ENCODE measurements at regions not wholly inside any gene's neighbourhood (a gene's known extent, or its start where the extent isn't known, plus 50 kb on each side); places are given as distances from the start of the nearest gene placed in this dataset.

DNA sequence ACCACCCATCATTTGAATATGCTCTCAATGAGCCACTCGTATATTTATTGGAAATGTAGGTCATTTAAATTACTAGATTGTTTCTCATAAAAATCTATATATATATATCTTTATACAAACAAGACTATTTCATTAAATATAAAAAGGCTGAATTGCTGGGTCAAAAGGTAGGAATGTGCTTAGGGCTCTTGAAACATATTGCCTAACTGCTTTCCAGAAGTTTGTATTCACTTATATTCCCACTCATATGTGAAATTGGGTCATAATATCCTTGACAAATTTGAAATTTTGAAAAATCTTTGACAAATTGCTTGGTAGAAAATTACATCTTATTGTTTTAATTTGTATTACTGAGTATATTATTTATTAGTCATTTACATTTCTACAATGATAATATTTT, 999.8 kb upstream of the CDH2 start:
- Histone ChIP-seq H3K79me1 (ENCODE audit: low read depth, low read length) (no peaks in the 10 kb centered on the region), H3K79me2 (ENCODE audit: control insufficient read depth in 1 of 2, insufficient read depth in 2 of 2, low read length in 2 of 2) (no peaks in the 10 kb centered on the region), H3K9ac (replicated peaks in 1 of 4; ENCODE audit: extremely low read depth in 1 of 4, low read depth in 3 of 4, low read length in 3 of 4) (no peak overlapping the region), H3K27ac (ENCODE audit: low read depth, low read length) (no peak overlapping the region), H4K91ac (replicated peaks; ENCODE audit: insufficient read length, low read length) (no peak overlapping the region), H3K23ac (ENCODE audit: insufficient read length) (no peak overlapping the region), H3K23me2 (ENCODE audit: low read depth, low read length) (no peaks in the 10 kb centered on the region), H2AFZ (ENCODE audit: low read length) (no peak overlapping the region), H3K56ac (replicated peaks; ENCODE audit: insufficient read length, low read depth, low read length) (no peak overlapping the region), H2BK15ac (ENCODE audit: low read length) (no peak overlapping the region), H3K9me3 (ENCODE audit: insufficient read depth in 2 of 2, low read depth in 1 of 2, low read length in 1 of 2) (no peaks in the 10 kb centered on the region), H2BK5ac (ENCODE audit: low read depth, low read length) (no peak overlapping the region), H3K4me2 (ENCODE audit: insufficient read depth in 1 of 2, low read depth in 2 of 2, low read length in 2 of 2) (no peak overlapping the region), H2BK120ac (replicated peaks; ENCODE audit: low read depth, low read length) (no peak overlapping the region), H3K4ac (replicated peaks; ENCODE audit: insufficient read length, low read depth, low read length) (no peak overlapping the region), H2BK12ac (ENCODE audit: low read depth, low read length) (no peak overlapping the region), H3K18ac (ENCODE audit: extremely low read depth, low read length) (no peak overlapping the region), H3K4me1 (replicated peaks in 1 of 4; ENCODE audit: control insufficient read depth in 3 of 4, insufficient read depth in 4 of 4, low read length in 3 of 4) (no peaks in the 10 kb centered on the region), H2AK5ac (ENCODE audit: low read depth, low read length) (no peak overlapping the region), H3K27me3 (replicated peaks in 1 of 4; ENCODE audit: control insufficient read depth in 3 of 4, extremely low read depth in 1 of 4, insufficient read depth in 3 of 4, low read length in 3 of 4) (no peaks in the 10 kb centered on the region), H4K5ac (ENCODE audit: insufficient read length, low read depth, low read length) (no peak overlapping the region), H3K36me3 (ENCODE audit: control insufficient read depth in 2 of 4, insufficient read depth in 4 of 4, low read length in 3 of 4) (no peaks in the 10 kb centered on the region), H2BK20ac (ENCODE audit: low read length) (no peak overlapping the region), H3K14ac (ENCODE audit: insufficient read length) (no peak overlapping the region), H3K4me3 (ENCODE audit: extremely low read depth in 1 of 4, insufficient read depth in 2 of 4, low read depth in 3 of 4, low read length in 4 of 4) (no peak overlapping the region), H4K8ac (ENCODE audit: extremely low read depth, insufficient read depth, low read length) (no peak overlapping the region), H4K20me1 (replicated peaks in 1 of 2; ENCODE audit: control insufficient read depth in 1 of 2, insufficient read depth in 2 of 2, low read length in 2 of 2) (no peaks in the 10 kb centered on the region)
- ChIA-PET POLR2A (ENCODE audit: partially characterized antibody) (no interaction called here), CTCF (ENCODE audit: partially characterized antibody) (no interaction called here)
- 89% methylated on average over 1 of the region's 1 CpG; no CpG with 5 or more reads in 1 of the 2 experiments for WGBS, 2 experiments (ENCODE audit: extremely low coverage in 1 of 2, insufficient coverage in 1 of 2, insufficient read length in 1 of 2, insufficient replicate concordance in 2 of 2, low coverage in 1 of 2, low lambda C conversion rate in 2 of 2, missing lambda C conversion rate in 1 of 2)
- DNase-seq (ENCODE audit: low read depth in 1 of 2, low spot score in 2 of 2) (no peak), FAIRE-seq (no peak)
- TF ChIP-seq CEBPB (IDR thresholded peaks at IDR 0.05; ENCODE audit: low read depth, low read length) (no peak), SIN3A (conservative IDR thresholded peaks at IDR 0.05 in 1 of 2, IDR thresholded peaks at IDR 0.05 in 1 of 2; ENCODE audit: low read depth in 1 of 2, low read length in 2 of 2) (no peak), CBX5 (IDR thresholded peaks at IDR 0.05; ENCODE audit: low read depth, low read length) (no peak), TAF1 (IDR thresholded peaks at IDR 0.05; ENCODE audit: low read depth, low read length) (no peak), MAX (IDR thresholded peaks at IDR 0.05) (no peak), JUND (IDR thresholded peaks at IDR 0.05; ENCODE audit: low read length) (no peak), RNF2 (IDR thresholded peaks at IDR 0.05; ENCODE audit: borderline replicate concordance, low read depth, low read length, missing control alignments, poor library complexity, severe bottlenecking) (no peak), MAFK (IDR thresholded peaks at IDR 0.05; ENCODE audit: low read depth, low read length) (no peak), TBP (IDR thresholded peaks at IDR 0.05; ENCODE audit: low read depth, low read length) (no peak), TAF7 (optimal IDR thresholded peaks at IDR 0.05; ENCODE audit: borderline replicate concordance, low read depth, low read length) (no peak), PHF8 (conservative IDR thresholded peaks at IDR 0.05; ENCODE audit: low read depth, low read length) (no peak), SP2 (IDR thresholded peaks at IDR 0.05; ENCODE audit: low read length) (no peak), ZNF274 (IDR thresholded peaks at IDR 0.05; ENCODE audit: borderline replicate concordance, extremely low read depth, low read length) (no peak)
